ENCODE measurements at regions not wholly inside any gene's neighbourhood (a gene's known extent, or its start where the extent isn't known, plus 50 kb on each side); places are given as distances from the start of the nearest gene placed in this dataset.
"Not testable (repeated sequence)": the region's sequence is repeated elsewhere in the genome, so short reads cannot be mapped to it uniquely, and the experiment has no call there.

GRCh38 chr15:79640206-79640605 is 208.1 kb downstream of the MINAR1 start:
- DNase-seq = no peak
- in situ Hi-C loops (cut with MboI; ENCODE audit: low pct_unique_long_range_greater_than_20kb, low sequenced_read_pairs) = no loop called here

GRCh38 chr15:79641841-79642240 is 209.7 kb downstream of the MINAR1 start:
- in situ Hi-C loops (cut with MboI; ENCODE audit: low pct_unique_long_range_greater_than_20kb, low sequenced_read_pairs) = no loop called here
- DNase-seq = no peak

GRCh38 chr15:79643393-79643792 is 211.3 kb downstream of the MINAR1 start:
- no peak for DNase-seq
- in situ Hi-C loops (cut with MboI; ENCODE audit: low pct_unique_long_range_greater_than_20kb, low sequenced_read_pairs) = no loop called here

GRCh38 chr15:79644091-79644490 is 212.0 kb downstream of the MINAR1 start:
- no peak for DNase-seq
- in situ Hi-C loops (cut with MboI; ENCODE audit: low pct_unique_long_range_greater_than_20kb, low sequenced_read_pairs) = no loop called here

DNA sequence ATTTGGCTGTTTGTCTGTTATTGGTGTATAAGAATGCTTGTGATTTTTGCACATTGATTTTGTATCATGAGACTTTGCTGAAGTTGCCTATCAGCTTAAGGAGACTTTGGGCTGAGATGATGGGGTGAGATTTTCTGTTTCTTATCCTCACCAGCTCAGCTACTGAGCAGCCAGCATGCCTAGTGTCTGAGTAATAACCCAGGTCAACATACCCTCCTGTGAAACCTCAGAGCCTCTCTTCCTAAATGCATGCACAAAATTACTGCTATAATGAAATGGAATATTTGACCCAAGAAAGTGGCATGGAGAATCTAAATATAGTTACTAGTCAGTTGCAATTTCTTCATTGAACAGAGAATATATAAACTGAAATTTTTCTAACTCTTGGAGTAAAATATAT is 220.8 kb downstream of the MINAR1 start:
- in situ Hi-C loops (cut with MboI; ENCODE audit: low pct_unique_long_range_greater_than_20kb, low sequenced_read_pairs); DNase-seq: not testable (repeated sequence)

- in situ Hi-C loops (cut with MboI; ENCODE audit: low pct_unique_long_range_greater_than_20kb, low sequenced_read_pairs) = no loop called here
- no peak for DNase-seq
These were observed 221.4 kb downstream of the MINAR1 start for GRCh38 chr15:79653533-79653932.

DNA sequence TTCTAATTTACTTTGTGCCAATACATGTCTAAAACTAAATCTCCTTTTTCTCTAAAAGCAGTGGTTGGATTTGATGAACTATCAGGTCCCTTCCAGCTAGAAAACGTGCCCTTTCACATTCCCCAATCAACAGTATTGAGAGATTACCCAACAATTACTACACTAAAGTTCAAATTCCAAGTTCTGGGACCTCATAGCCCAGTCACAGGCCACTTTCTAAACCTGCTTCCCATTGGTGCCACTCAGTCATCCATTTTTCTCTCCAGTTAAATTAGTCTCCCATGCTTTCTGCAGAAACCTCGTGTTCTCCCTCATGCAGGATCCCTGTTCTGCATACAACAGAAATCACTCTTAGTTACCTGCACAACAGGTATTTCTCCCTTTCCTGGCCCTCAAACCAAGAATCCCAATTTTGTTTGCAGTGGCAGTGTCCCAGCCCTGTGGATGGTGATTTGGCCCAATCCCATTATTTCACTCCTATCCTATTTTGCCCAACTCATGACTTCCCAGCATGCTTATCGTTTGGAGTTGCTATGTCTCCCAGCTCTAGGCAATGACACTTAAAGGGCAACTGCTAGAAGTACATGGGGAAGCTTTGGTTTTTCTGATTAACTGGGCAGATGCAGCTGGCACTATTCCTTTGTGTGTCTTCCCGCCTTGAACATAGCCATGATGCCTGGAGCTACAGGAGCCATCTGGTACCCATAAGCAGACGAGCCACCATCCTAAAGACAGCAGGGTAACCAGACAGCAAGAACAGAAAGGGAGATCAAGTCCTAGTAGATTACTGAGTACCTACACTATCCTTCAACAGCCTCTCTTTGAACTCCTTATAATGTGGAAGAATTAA is 224.2 kb downstream of the MINAR1 start:
- DNase-seq = no peak
- in situ Hi-C loops (cut with MboI; ENCODE audit: low pct_unique_long_range_greater_than_20kb, low sequenced_read_pairs) = no loop called here

- in situ Hi-C loops (cut with MboI; ENCODE audit: low pct_unique_long_range_greater_than_20kb, low sequenced_read_pairs) = no loop called here
These were observed 225.6 kb downstream of the MINAR1 start for GRCh38 chr15:79657722-79658121.

DNA sequence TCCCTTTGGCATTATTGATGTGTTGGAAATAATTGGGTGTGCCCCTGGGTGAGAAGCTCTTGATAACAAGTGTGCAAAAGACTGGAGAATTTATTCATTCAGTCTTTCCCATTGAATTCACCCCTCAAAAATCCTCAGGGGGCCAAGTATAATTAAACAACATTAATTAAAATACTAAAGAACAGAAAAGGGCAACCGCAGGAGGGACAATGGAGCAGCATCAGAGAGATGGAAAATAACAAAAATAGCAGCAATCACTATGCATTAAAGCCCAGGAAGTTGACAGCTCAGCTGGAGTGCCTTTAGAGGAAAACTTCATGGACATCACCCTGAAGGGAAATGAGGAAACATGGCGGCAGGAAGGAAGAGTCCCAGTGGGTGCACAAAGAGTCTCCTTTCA is 227.6 kb downstream of the MINAR1 start:
- DNase-seq = no peak
- in situ Hi-C loops (cut with MboI; ENCODE audit: low pct_unique_long_range_greater_than_20kb, low sequenced_read_pairs) = no loop called here

More at GRCh38 chr15:79657722-79658121, 225.6 kb downstream of the MINAR1 start:
- DNase-seq = no peak

DNA sequence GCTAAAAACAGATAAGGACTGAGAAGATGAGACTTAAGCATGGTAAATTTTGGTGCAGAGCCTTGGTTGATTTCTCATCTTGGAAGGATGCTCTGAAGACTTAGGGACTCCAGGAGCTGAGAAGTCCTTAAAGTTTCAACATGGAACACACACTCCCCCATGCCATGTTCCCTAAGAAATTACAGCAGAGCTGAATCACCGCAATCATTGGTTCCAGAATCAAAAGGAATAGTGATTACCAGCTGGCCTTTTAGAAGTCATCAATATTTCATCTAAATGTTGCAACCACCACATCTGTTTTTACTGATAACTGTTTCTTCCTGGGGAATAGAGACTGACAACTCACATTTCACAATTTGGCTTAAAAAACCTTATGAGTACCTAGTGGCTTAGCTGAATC is 229.3 kb downstream of the MINAR1 start:
- in situ Hi-C loops (cut with MboI; ENCODE audit: low pct_unique_long_range_greater_than_20kb, low sequenced_read_pairs) = no loop called here
- no peak for DNase-seq

DNA sequence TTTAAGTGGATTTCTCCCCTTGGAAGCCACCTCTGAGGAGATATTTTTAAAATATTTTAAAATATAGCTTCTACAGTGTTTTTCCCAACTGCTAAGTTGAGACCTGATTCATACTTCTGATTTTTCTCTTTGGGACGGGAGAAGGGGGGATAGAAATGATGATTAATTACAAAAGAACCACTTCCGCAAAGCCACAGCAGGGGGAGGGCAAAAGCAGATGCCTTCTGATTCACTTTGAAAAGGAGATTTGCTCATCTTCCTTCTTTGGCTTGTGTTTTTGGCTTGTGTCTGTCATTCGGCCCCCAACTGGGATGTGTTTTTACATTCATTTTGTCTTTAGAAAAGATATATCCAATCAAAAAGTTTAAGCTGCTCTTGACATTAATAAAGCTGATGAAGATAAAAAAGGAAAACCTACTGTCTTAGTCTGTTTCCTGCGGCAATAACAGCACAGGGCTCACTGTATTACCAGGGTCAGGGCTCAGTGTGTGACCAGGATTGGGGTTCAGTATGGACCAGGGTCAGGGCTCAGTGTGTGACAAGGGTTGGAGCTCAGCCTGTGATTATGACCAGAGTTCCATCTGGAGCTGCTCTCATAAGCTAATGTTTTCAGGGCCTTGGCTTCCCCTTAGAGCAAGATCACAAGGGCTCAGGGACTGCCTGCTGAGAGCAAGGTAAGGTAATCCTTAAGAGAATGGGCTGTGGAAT is 223.2 kb downstream of the MTHFS start:
- in situ Hi-C loops (cut with MboI; ENCODE audit: low pct_unique_long_range_greater_than_20kb, low sequenced_read_pairs) = no loop called here

GRCh38 chr15:79674124-79674465 is 222.7 kb downstream of the MTHFS start:
- in situ Hi-C loops (cut with MboI; ENCODE audit: low pct_unique_long_range_greater_than_20kb, low sequenced_read_pairs) = no loop called here
- DNase-seq = no peak

More for the DNA sequence above, 223.2 kb downstream of the MTHFS start:
- peak; percentile 57 for DNase-seq

- in situ Hi-C loops (cut with MboI; ENCODE audit: low pct_unique_long_range_greater_than_20kb, low sequenced_read_pairs) = no loop called here
- DNase-seq = no peak
These were observed 220.8 kb downstream of the MTHFS start for GRCh38 chr15:79675982-79676381.

GRCh38 chr15:79676621-79677020 is 220.2 kb downstream of the MTHFS start:
- no peak for DNase-seq
- in situ Hi-C loops (cut with MboI; ENCODE audit: low pct_unique_long_range_greater_than_20kb, low sequenced_read_pairs) = no loop called here

- in situ Hi-C loops (cut with MboI; ENCODE audit: low pct_unique_long_range_greater_than_20kb, low sequenced_read_pairs) = no loop called here
These were observed 219.6 kb downstream of the MTHFS start for GRCh38 chr15:79677241-79677640.

GRCh38 chr15:79678032-79678701 is 218.6 kb downstream of the MTHFS start:
- in situ Hi-C loops (cut with MboI; ENCODE audit: low pct_unique_long_range_greater_than_20kb, low sequenced_read_pairs) = no loop called here
- no peak for DNase-seq

More at GRCh38 chr15:79677241-79677640, 219.6 kb downstream of the MTHFS start:
- DNase-seq = no peak

DNA sequence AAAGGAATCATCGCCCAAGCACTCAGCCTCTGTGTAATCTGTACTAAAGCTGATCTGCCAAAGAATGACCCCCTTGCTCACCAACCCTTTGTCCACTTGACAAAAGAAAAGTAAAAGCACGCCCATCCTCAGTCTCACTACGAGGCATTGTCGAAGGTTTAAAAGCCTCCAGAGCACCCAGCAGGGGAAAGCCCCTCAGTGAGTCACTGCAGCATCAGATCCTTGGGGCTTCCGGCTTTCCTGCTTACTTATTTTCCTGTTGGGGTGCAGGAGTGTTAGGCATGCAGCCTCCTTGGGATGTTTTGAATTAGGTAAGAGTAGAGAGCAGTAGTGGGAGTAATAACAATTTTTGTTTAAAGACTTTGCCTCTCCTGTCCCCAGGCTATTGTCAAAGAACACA is 216.1 kb downstream of the MTHFS start:
- in situ Hi-C loops (cut with MboI; ENCODE audit: low pct_unique_long_range_greater_than_20kb, low sequenced_read_pairs) = no loop called here
- no peak for DNase-seq

- DNase-seq = no peak
- in situ Hi-C loops (cut with MboI; ENCODE audit: low pct_unique_long_range_greater_than_20kb, low sequenced_read_pairs) = no loop called here
These were observed 214.5 kb downstream of the MTHFS start for GRCh38 chr15:79682285-79682684.

DNA sequence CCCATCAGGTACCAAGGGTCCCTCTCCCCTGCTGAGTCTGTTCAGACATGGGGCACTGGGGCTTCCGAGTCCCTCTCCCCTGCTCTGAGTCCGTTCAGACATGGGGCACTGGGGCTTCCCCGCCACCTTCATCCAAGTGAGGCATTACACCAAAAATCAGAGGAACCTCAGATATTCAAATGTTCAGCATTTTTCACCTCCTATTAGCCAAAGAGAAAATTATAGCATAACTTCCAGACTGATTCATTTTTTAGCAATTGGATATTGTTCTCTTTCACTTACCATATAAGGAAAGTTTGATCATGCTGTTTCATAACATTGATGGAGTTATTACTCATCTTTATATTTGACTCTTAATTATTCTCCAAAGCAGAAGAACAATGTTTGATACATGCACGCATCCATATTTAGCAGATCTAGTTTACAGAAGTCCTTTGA is 213.9 kb downstream of the MTHFS start:
- in situ Hi-C loops (cut with MboI; ENCODE audit: low pct_unique_long_range_greater_than_20kb, low sequenced_read_pairs) = no loop called here
- DNase-seq = no peak

DNA sequence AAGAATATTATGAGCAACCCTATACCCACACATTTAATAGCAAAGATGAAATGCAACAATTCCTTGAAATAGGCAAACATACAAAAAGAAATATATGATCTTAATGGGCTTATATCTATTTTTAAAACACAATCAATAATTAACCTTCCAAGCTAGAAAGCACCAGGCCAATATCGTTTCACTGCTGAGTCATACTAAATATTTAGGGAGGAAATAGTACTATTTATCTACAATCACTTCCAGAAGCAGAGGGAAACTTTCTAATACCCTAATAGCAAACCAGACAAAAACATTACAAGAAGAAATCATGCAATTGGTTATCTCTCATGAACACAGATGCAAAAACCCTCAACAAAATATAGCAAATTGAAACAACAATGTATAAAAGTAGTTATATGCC is 207.8 kb downstream of the MTHFS start:
- no peak for DNase-seq
- in situ Hi-C loops (cut with MboI; ENCODE audit: low pct_unique_long_range_greater_than_20kb, low sequenced_read_pairs) = no loop called here
